A172 (cell line): ENCODE measurements at regions not wholly inside any gene's neighbourhood (a gene's known extent, or its start where the extent isn't known, plus 50 kb on each side); places are given as distances from the start of the nearest gene placed in this dataset.
"Not testable (repeated sequence)": the region's sequence is repeated elsewhere in the genome, so short reads cannot be mapped to it uniquely, and the experiment has no call there.

Experiments
- DNase-seq: peaks from one replicate; pipeline ENCODE4 v3.0.0-alpha.2; 2015; ENCODE audit warnings: low spot score

- DNase-seq, result no peak
Measured at GRCh38 chr3:158026236-158026635, 80.0 kb downstream of the SHOX2 start.

GRCh38 chr3:158019897-158020296 is 86.3 kb downstream of the SHOX2 start:
- DNase-seq, result not testable (repeated sequence)

GRCh38 chr3:158018462-158018861 is 87.8 kb downstream of the SHOX2 start:
- no peak for DNase-seq

- DNase-seq, result no peak
Measured at GRCh38 chr3:158012901-158013300, 93.3 kb downstream of the SHOX2 start.

GRCh38 chr3:158005391-158006100 is 100.7 kb downstream of the SHOX2 start:
- no peak for DNase-seq

GRCh38 chr3:157999246-157999645 is 107.0 kb downstream of the SHOX2 start:
- no peak for DNase-seq

GRCh38 chr3:157982359-157982758 is 123.9 kb downstream of the SHOX2 start:
- no peak for DNase-seq

- peak; percentile 35 for DNase-seq
Measured at GRCh38 chr3:157981819-157982218, 124.4 kb downstream of the SHOX2 start.

GRCh38 chr3:157979022-157979421 is 127.2 kb downstream of the SHOX2 start:
- DNase-seq, result no peak

GRCh38 chr3:157961665-157962064 is 144.6 kb downstream of the SHOX2 start:
- DNase-seq, result no peak

GRCh38 chr3:157958457-157958856 is 147.8 kb downstream of the SHOX2 start:
- no peak for DNase-seq

- DNase-seq, result no peak
Measured at GRCh38 chr3:157956850-157957249, 149.4 kb downstream of the SHOX2 start.

- DNase-seq, result no peak
Measured at GRCh38 chr3:157956176-157956575, 150.0 kb downstream of the SHOX2 start.

GRCh38 chr3:157953565-157953964 is 152.7 kb downstream of the SHOX2 start:
- DNase-seq, result no peak

- DNase-seq, result no peak
Measured at GRCh38 chr3:157948605-157949383, 157.4 kb downstream of the SHOX2 start.

- DNase-seq, result no peak
Measured at GRCh38 chr3:157939166-157939565, 167.1 kb downstream of the SHOX2 start.

- DNase-seq, result peak; percentile 30
Measured at GRCh38 chr3:157938154-157938779, 168.0 kb downstream of the SHOX2 start.

- DNase-seq, result no peak
Measured at GRCh38 chr3:157931517-157931916, 174.7 kb downstream of the SHOX2 start.

GRCh38 chr3:157930000-157930780 is 176.0 kb downstream of the SHOX2 start:
- DNase-seq, result no peak

- no peak for DNase-seq
Measured at GRCh38 chr3:157926822-157927221, 179.4 kb downstream of the SHOX2 start.

GRCh38 chr3:157922614-157923013 is 183.6 kb downstream of the SHOX2 start:
- DNase-seq, result no peak

GRCh38 chr3:157921811-157922210 is 184.4 kb downstream of the SHOX2 start:
- DNase-seq, result no peak
